ENCODE measurements at regions not wholly inside any gene's neighbourhood (a gene's known extent, or its start where the extent isn't known, plus 50 kb on each side); places are given as distances from the start of the nearest gene placed in this dataset.

DNA sequence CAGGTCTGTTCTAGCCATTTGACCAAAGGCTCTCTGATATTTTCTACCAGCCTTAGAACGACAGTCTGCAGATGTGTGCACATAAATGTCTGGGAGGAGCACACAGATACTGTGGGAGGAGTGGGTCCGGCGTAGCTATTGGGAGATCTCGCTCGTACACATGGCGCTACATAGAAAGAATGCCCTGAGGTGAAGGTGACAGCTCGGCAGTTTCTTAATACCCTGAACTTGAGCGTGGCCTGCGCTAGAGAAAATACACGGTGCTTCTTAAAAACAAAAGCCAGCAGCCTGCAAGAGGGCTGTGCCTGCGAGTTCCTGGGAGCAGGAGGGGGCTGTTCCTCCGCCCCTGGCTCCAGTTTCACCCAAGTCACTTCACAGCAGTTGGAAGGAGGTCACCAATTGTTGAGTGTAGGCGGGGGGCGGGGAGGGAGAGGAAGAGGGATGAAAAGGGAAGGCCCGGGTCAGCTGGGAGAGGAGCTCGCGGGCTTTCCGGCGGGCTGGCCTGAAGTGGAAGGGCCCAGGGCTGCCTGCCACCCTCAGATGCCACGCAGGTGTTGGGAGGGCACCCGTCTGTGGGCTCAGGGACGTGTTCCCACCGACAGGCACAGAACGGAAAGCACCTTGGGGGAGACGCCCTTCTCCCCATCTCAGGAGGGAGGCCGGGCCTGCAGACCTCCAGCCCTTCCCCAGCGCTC is 124.7 kb upstream of the ZNF516 start:
- Histone ChIP-seq H3K9me3 (replicated peaks; ENCODE audit: control insufficient read depth, insufficient read depth, low read length) (no peaks in the 10 kb centered on the region), H2AFZ (ENCODE audit: low read depth, low read length) (no peak overlapping the region), H3K79me2 (ENCODE audit: control insufficient read depth, insufficient read depth, low read length) (no peaks in the 10 kb centered on the region), H3K27ac (ENCODE audit: insufficient read depth, low read depth, low read length) (no peak overlapping the region), H4K20me1 (replicated peaks; ENCODE audit: control insufficient read depth, extremely low read depth, insufficient read depth, low read length) (no peaks in the 10 kb centered on the region), H3K36me3 (ENCODE audit: control insufficient read depth in 2 of 2, extremely low read depth in 1 of 2, insufficient read depth in 2 of 2, low read length in 2 of 2) (no peaks in the 10 kb centered on the region), H3K9ac (replicated peaks; ENCODE audit: extremely low read depth, insufficient read depth, low read length) (no peak overlapping the region), H3K4me1 (ENCODE audit: control insufficient read depth, extremely low read depth, insufficient read depth, low read length) (no peaks in the 10 kb centered on the region), H3K4me2 (ENCODE audit: insufficient read depth, low read length) (no peak overlapping the region), H3K9me1 (replicated peaks; ENCODE audit: control insufficient read depth, extremely low read depth, insufficient read depth, low read length) (no peaks in the 10 kb centered on the region), H3K4me3 (replicated peaks in 1 of 3; ENCODE audit: insufficient read depth in 1 of 3, low read depth in 1 of 3, low read length in 3 of 3) (no peak overlapping the region), H3K27me3 (ENCODE audit: control insufficient read depth in 2 of 2, insufficient read depth in 2 of 2, low read length in 2 of 2) (peaks cover 7 to 15% of the 10 kb centered on the region in 2 experiments)
- intact Hi-C loops (cut with micrococcal nuclease) = loop anchor here (1.0 kb wide), 3 partner anchors 67 to 220 kb away; no protein-coding TSS in a partner anchor
- no peak for DNase-seq (ENCODE audit: low read depth, low spot score)
- TF ChIP-seq, protein P1, sequence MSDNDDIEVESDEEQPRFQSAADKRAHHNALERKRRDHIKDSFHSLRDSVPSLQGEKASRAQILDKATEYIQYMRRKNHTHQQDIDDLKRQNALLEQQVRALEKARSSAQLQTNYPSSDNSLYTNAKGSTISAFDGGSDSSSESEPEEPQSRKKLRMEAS (IDR thresholded peaks at IDR 0.05; ENCODE audit: insufficient read depth, insufficient read length) = no peak
- TF ChIP-seq MYC (IDR thresholded peaks at IDR 0.05; ENCODE audit: low read depth, low read length) = no peak
- no peak for TF ChIP-seq EZH2 (IDR thresholded peaks at IDR 0.05; ENCODE audit: borderline replicate concordance, low read depth, low read length, severe bottlenecking)
- TF ChIP-seq POLR2AphosphoS5 (IDR thresholded peaks at IDR 0.05; ENCODE audit: insufficient read depth, low read depth, low read length) = no peak
- TF ChIP-seq GATA2 (IDR thresholded peaks at IDR 0.05; ENCODE audit: insufficient read depth, insufficient read length, low read depth, low read length) = no peak
- TF ChIP-seq FOS (IDR thresholded peaks at IDR 0.05; ENCODE audit: borderline replicate concordance, insufficient read depth, low read length) = no peak
- TF ChIP-seq JUN (IDR thresholded peaks at IDR 0.05; ENCODE audit: borderline replicate concordance, insufficient read depth, insufficient read length, low read depth) = no peak
- no peak for TF ChIP-seq POLR2A (IDR thresholded peaks at IDR 0.05; ENCODE audit: low read depth, low read length)
- TF ChIP-seq, protein P2, sequence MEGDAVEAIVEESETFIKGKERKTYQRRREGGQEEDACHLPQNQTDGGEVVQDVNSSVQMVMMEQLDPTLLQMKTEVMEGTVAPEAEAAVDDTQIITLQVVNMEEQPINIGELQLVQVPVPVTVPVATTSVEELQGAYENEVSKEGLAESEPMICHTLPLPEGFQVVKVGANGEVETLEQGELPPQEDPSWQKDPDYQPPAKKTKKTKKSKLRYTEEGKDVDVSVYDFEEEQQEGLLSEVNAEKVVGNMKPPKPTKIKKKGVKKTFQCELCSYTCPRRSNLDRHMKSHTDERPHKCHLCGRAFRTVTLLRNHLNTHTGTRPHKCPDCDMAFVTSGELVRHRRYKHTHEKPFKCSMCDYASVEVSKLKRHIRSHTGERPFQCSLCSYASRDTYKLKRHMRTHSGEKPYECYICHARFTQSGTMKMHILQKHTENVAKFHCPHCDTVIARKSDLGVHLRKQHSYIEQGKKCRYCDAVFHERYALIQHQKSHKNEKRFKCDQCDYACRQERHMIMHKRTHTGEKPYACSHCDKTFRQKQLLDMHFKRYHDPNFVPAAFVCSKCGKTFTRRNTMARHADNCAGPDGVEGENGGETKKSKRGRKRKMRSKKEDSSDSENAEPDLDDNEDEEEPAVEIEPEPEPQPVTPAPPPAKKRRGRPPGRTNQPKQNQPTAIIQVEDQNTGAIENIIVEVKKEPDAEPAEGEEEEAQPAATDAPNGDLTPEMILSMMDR (IDR thresholded peaks at IDR 0.05; ENCODE audit: extremely low read depth in 1 of 2, insufficient read depth in 1 of 2, low read depth in 1 of 2, low read length in 2 of 2) = no peak
- dilution Hi-C loops (cut with MboI; ENCODE audit: extremely low pct_ligation_motif_present, low sequenced_read_pairs) = no loop called here
- FAIRE-seq = no peak
- BruUV-seq (replicated peaks) = no TSS peak
- POLR2A ChIA-PET = no interaction called here
- CTCF ChIA-PET = interaction anchor here (1.0 to 4.4 kb wide), 4 partner anchors 67 to 223 kb away, joined by 3 to 34 read pairs (median 6); no protein-coding TSS in a partner anchor
